CD14-positive monocyte (primary cell): ENCODE measurements at regions not wholly inside any gene's neighbourhood (a gene's known extent, or its start where the extent isn't known, plus 50 kb on each side); places are given as distances from the start of the nearest gene placed in this dataset.

ENCODE experiments used
- DNase-seq, 3 donors: peaks; one replicate each; pipeline ENCODE4 v3.0.0-alpha.2; 2011 to 2022
- H2AFZ ChIP-seq: 2 replicates; pipeline ENCODE4 v1.6.0; 2012; ENCODE audit warnings: mild to moderate bottlenecking, low read depth, low read length, inconsistent platforms; ENCODE audit not compliant: insufficient read depth, poor library complexity, severe bottlenecking
- H3K27ac ChIP-seq, 2 donors: 1 replicate in 1 of 2; 2 replicates in 1 of 2; pipeline ENCODE4 v1.5.1; 2012 to 2013; ENCODE audit warnings: low read length in 2 of 2, control low read depth in 1 of 2, inconsistent platforms in 1 of 2, low read depth in 1 of 2, mild to moderate bottlenecking in 1 of 2
- H3K27me3 ChIP-seq, 2 donors: one replicate each; pipeline versions ENCODE4 v1.6.0 to v1.6.1; 2011 to 2013; ENCODE audit warnings: low read length in 2 of 2; ENCODE audit not compliant: control insufficient read depth in 2 of 2, insufficient read depth in 2 of 2
- H3K36me3 ChIP-seq, 2 donors: replicated peaks in 1 of 2; 1 replicate in 1 of 2; 2 replicates in 1 of 2; pipeline versions ENCODE4 v1.5.1 to v1.6.1; 2012 to 2013; ENCODE audit warnings: low read length in 2 of 2, control low read depth in 1 of 2, inconsistent platforms in 1 of 2, mild to moderate bottlenecking in 1 of 2; ENCODE audit not compliant: insufficient read depth in 2 of 2, control insufficient read depth in 1 of 2
- H3K4me1 ChIP-seq, 2 donors: 1 replicate in 1 of 2; 2 replicates in 1 of 2; pipeline versions ENCODE4 v1.5.1 to v1.6.1; 2012 to 2013; ENCODE audit warnings: low read length in 2 of 2, control low read depth in 1 of 2, inconsistent platforms in 1 of 2, mild to moderate bottlenecking in 1 of 2, moderate library complexity in 1 of 2; ENCODE audit not compliant: insufficient read depth in 2 of 2, control insufficient read depth in 1 of 2
- H3K4me2 ChIP-seq: replicated peaks from 2 replicates; pipeline ENCODE3; 2012; ENCODE audit warnings: low read length, moderate library complexity, mild to moderate bottlenecking; ENCODE audit not compliant: poor library complexity, severe bottlenecking; ENCODE audit errors: extremely low read depth
- H3K4me3 ChIP-seq, 3 experiments: fragments of 200-600 bp in 1 of 3; sonication (generic) in 1 of 3; replicated peaks in 1 of 3; 1 replicate in 2 of 3; 2 replicates in 1 of 3; pipeline ENCODE4 v1.5.1; 2011 to 2013; ENCODE audit warnings: low read length in 3 of 3, mild to moderate bottlenecking in 3 of 3, control low read depth in 2 of 3, low read depth in 2 of 3, inconsistent platforms in 1 of 3, moderate library complexity in 1 of 3
- H3K79me2 ChIP-seq: 2 replicates; pipeline ENCODE4 v1.6.0; 2012; ENCODE audit warnings: mild to moderate bottlenecking, control low read depth, inconsistent platforms, low read length, moderate library complexity; ENCODE audit not compliant: insufficient read depth
- H3K9ac ChIP-seq: 2 replicates; pipeline ENCODE4 v1.6.0; 2017; ENCODE audit warnings: low read length, mild to moderate bottlenecking; ENCODE audit not compliant: insufficient read depth, poor library complexity, severe bottlenecking
- H3K9me3 ChIP-seq, 2 donors: replicated peaks in 1 of 2; 1 replicate in 1 of 2; 2 replicates in 1 of 2; pipeline versions ENCODE4 v1.5.1 to v1.6.1; 2012 to 2013; ENCODE audit warnings: low read length in 2 of 2, control low read depth in 1 of 2; ENCODE audit not compliant: control insufficient read depth in 1 of 2, insufficient read depth in 1 of 2
- H4K20me1 ChIP-seq: 2 replicates; pipeline ENCODE4 v1.6.0; 2012; ENCODE audit warnings: mild to moderate bottlenecking, low read length, control low read depth, moderate library complexity; ENCODE audit not compliant: insufficient read depth
- H3K27ac Mint-ChIP-seq, 7 donors: one replicate each; pipeline ENCODE4 v1.8.0; 2020; ENCODE audit warnings: mild to moderate bottlenecking in 7 of 7, mixed read lengths in 7 of 7, moderate library complexity in 6 of 7, inconsistent platforms in 2 of 7
- H3K27me3 Mint-ChIP-seq, 3 donors: one replicate each; pipeline ENCODE4 v1.8.0; 2021 to 2022; ENCODE audit warnings: low read depth in 3 of 3, mild to moderate bottlenecking in 3 of 3, mixed read lengths in 3 of 3, moderate library complexity in 3 of 3, inconsistent platforms in 1 of 3
- H3K36me3 Mint-ChIP-seq, 2 donors: one replicate each; pipeline ENCODE4 v1.8.0; 2020; ENCODE audit warnings: mixed read lengths in 2 of 2, inconsistent platforms in 1 of 2, mild to moderate bottlenecking in 1 of 2
- H3K4me1 Mint-ChIP-seq: one replicate; pipeline ENCODE4 v1.8.0; 2020; ENCODE audit warnings: mild to moderate bottlenecking, mixed read lengths
- H3K4me3 Mint-ChIP-seq, 2 donors: one replicate each; pipeline ENCODE4 v1.8.0; 2020; ENCODE audit warnings: mild to moderate bottlenecking in 2 of 2, mixed read lengths in 2 of 2, moderate library complexity in 1 of 2
- H3K9me3 Mint-ChIP-seq, 7 donors: one replicate each; pipeline ENCODE4 v1.8.0; 2020 to 2022; ENCODE audit warnings: mixed read lengths in 7 of 7, mild to moderate bottlenecking in 6 of 7, moderate library complexity in 6 of 7, inconsistent platforms in 2 of 7
- CTCF ChIP-seq: fragments of 200-600 bp; IDR thresholded peaks from one replicate; pipeline ENCODE4 v1.8.0; 2022; ENCODE audit warnings: antibody characterized with exemption, mild to moderate bottlenecking
- WGBS: methylation state at CpG from one replicate; pipeline ENCODE4 v1.1.5; 2013; ENCODE audit warnings: missing lambda C conversion rate; ENCODE audit not compliant: insufficient coverage; 5-methylcytosine and 5-hydroxymethylcytosine counted together
- intact Hi-C, 2 donors: fragments of 100-400 bp; cut with micrococcal nuclease; formaldehyde crosslinking; loops; one replicate each; pipeline versions ENCODE4 v1.15.0 to v1.15.1; 2023

GRCh38 chr9:96152550-96152949 lies 149.4 kb downstream of the HSD17B3 start:
- H4K20me1 ChIP-seq, result no peaks in the 10 kb centered on the region
- intact Hi-C loops, result no loop called here

GRCh38 chr9:96150324-96151227 lies 151.4 kb downstream of the HSD17B3 start:
- peaks cover 39 to 44% of the 10 kb centered on the region in 2 donors for H3K4me1 ChIP-seq
- peak overlapping the region; percentile 44 for H2AFZ ChIP-seq
- H3K4me2 ChIP-seq, result no peak overlapping the region
- no peak overlapping the region for H3K4me3 ChIP-seq
- no peak overlapping the region for H3K9ac ChIP-seq
- peak in 1 of 3 donors; percentile 28 for DNase-seq
- H3K27me3 ChIP-seq, result no peaks in the 10 kb centered on the region
- no peaks in the 10 kb centered on the region for H3K36me3 ChIP-seq
- Mint-ChIP-seq H3K9me3 (peaks cover 0 to 10% (median 3%) of the 10 kb centered on the region in 7 donors), H3K4me1 (peaks cover 44% of the 10 kb centered on the region), H3K36me3 (peaks cover 0 to 2% of the 10 kb centered on the region in 2 donors), H3K27me3 (peaks cover 0 to 4% (median 0%) of the 10 kb centered on the region in 3 donors), H3K4me3 (peak overlapping the region in 1 of 2 donors; percentile 28), H3K27ac (peak overlapping the region in 1 of 7 donors; percentile 46)
- TF ChIP-seq CTCF, result no peak
- no peaks in the 10 kb centered on the region for H4K20me1 ChIP-seq
- 2% methylated on average over 7 of the region's 11 CpGs for WGBS
- H3K79me2 ChIP-seq, result no peaks in the 10 kb centered on the region
- intact Hi-C loops, result no loop called here
- H3K9me3 ChIP-seq, result no peaks in the 10 kb centered on the region
- H3K27ac ChIP-seq, result no peak overlapping the region

More at GRCh38 chr9:96152550-96152949, 149.4 kb downstream of the HSD17B3 start:
- no peak for TF ChIP-seq CTCF
- no peak overlapping the region for H3K27ac ChIP-seq
- peaks cover 0 to 3% (median 0%) of the 10 kb centered on the region in 3 donors for H3K27me3 Mint-ChIP-seq
- H3K4me2 ChIP-seq, result no peak overlapping the region
- DNase-seq, result no peak
- H3K27ac Mint-ChIP-seq, result no peak overlapping the region
- no peaks in the 10 kb centered on the region for H3K36me3 ChIP-seq
- peaks cover 0 to 3% (median 0%) of the 10 kb centered on the region in 7 donors for H3K9me3 Mint-ChIP-seq
- no peak overlapping the region for H3K4me3 Mint-ChIP-seq
- peaks cover 23 to 27% of the 10 kb centered on the region in 2 donors for H3K4me1 ChIP-seq
- H3K4me3 ChIP-seq, result no peak overlapping the region
- no peak overlapping the region for H2AFZ ChIP-seq
- no peaks in the 10 kb centered on the region for H3K79me2 ChIP-seq
- peaks cover 31% of the 10 kb centered on the region for H3K4me1 Mint-ChIP-seq
- H3K36me3 Mint-ChIP-seq, result no peaks in the 10 kb centered on the region
- H3K9me3 ChIP-seq, result no peaks in the 10 kb centered on the region
- H3K27me3 ChIP-seq, result no peaks in the 10 kb centered on the region
- WGBS, result 100% methylated on average over 1 of the region's 2 CpGs
- H3K9ac ChIP-seq, result no peak overlapping the region
